Panc1 (cell line): ENCODE measurements at regions not wholly inside any gene's neighbourhood (a gene's known extent, or its start where the extent isn't known, plus 50 kb on each side); places are given as distances from the start of the nearest gene placed in this dataset.
"Not testable (repeated sequence)": the region's sequence is repeated elsewhere in the genome, so short reads cannot be mapped to it uniquely, and the experiment has no call there.

Source experiments
- ATAC-seq: fragments of 200-7000 bp; cut with Tn5 transposase; 2 replicates; pipeline ENCODE4 v1.9.1; 2020; ENCODE audit warnings: mild to moderate bottlenecking, moderate library complexity
- BruUV-seq: library from RNA; stranded (reverse); fragments of 400-500 nt; replicated peaks from 2 replicates; lab custom pipeline; 2021; lab: Mats Ljungman, UMichigan
- CTCF ChIA-PET: fragments of 300-600 bp; sonication (Branson Sonifier 250); formaldehyde crosslinking; loops from one replicate; lab custom pipeline; 2022; ENCODE audit warnings: antibody characterized with exemption; lab: Charles Lee
- POLR2A ChIA-PET: fragments of 300-600 bp; sonication (Branson Sonifier 250); formaldehyde crosslinking; loops from one replicate; lab custom pipeline; 2022; ENCODE audit warnings: antibody characterized with exemption; lab: Charles Lee
- DNase-seq: peaks from one replicate; pipeline ENCODE4 v3.0.0-alpha.2; 2010; ENCODE audit warnings: low read depth, low spot score
- H3K27ac ChIP-seq: 2 replicates; pipeline ENCODE4 v1.5.1; 2011; ENCODE audit warnings: mild to moderate bottlenecking, low read length, inconsistent platforms
- H3K27me3 ChIP-seq: fragments of 200-500 bp; sonication (Bioruptor generic); 2 replicates; pipeline ENCODE4 v1.6.0; 2014; ENCODE audit warnings: low read length, inconsistent platforms; ENCODE audit not compliant: control insufficient read depth, insufficient read depth
- H3K36me3 ChIP-seq: fragments of 200-500 bp; sonication (Bioruptor generic); 2 replicates; pipeline ENCODE4 v1.5.1; 2014; ENCODE audit warnings: inconsistent platforms, mild to moderate bottlenecking, low read length, moderate library complexity; ENCODE audit not compliant: control insufficient read depth, insufficient read depth
- H3K4me1 ChIP-seq: 2 replicates; pipeline ENCODE4 v1.5.1; 2011; ENCODE audit warnings: inconsistent platforms, mild to moderate bottlenecking, low read length, moderate library complexity; ENCODE audit not compliant: control insufficient read depth, insufficient read depth
- H3K4me3 ChIP-seq, 2 experiments: 2 replicates each; pipeline ENCODE4 v1.5.1; 2011 to 2012; ENCODE audit warnings: low read depth in 2 of 2, low read length in 2 of 2, mild to moderate bottlenecking in 2 of 2, inconsistent platforms in 1 of 2, moderate library complexity in 1 of 2
- H3K9me3 ChIP-seq: fragments of 200-500 bp; sonication (Bioruptor generic); 2 replicates; pipeline ENCODE4 v1.5.1; 2014; ENCODE audit warnings: low read depth, mild to moderate bottlenecking, inconsistent platforms, low read length, moderate library complexity; ENCODE audit not compliant: control insufficient read depth, insufficient read depth
- POLR2AphosphoS5 ChIP-seq: IDR thresholded peaks from 2 replicates; pipeline ENCODE4 v1.6.1; 2012; ENCODE audit warnings: mild to moderate bottlenecking, low read depth, low read length, moderate library complexity
- SIN3A ChIP-seq: IDR thresholded peaks from 2 replicates; pipeline ENCODE4 v1.6.1; 2012; ENCODE audit warnings: low read depth, mild to moderate bottlenecking, low read length, moderate library complexity, borderline replicate concordance; ENCODE audit not compliant: insufficient read depth
- TCF7L2 ChIP-seq: IDR thresholded peaks from 2 replicates; pipeline ENCODE4 v1.6.1; 2011; ENCODE audit warnings: mild to moderate bottlenecking, low read depth, low read length, inconsistent platforms
- in situ Hi-C: cut with HindIII; loops from 2 replicates; pipeline ENCODE4 v1.10.0; 2016; ENCODE audit warnings: low sequenced_read_pairs, low pct_unique_long_range_greater_than_20kb
- intact Hi-C: fragments of 100-400 bp; cut with micrococcal nuclease; formaldehyde crosslinking; loops from one replicate; pipeline ENCODE4 v1.10.0; 2022; ENCODE audit not compliant: unreplicated experiment
- TF ChIP-seq, protein P1 (sequence below): fragments of 450-650 bp; IDR thresholded peaks from 2 replicates; pipeline ENCODE4 v1.5.1; 2017; ENCODE audit warnings: mild to moderate bottlenecking
- TF ChIP-seq, protein P2 (sequence below), 2 experiments: IDR thresholded peaks; 2 replicates each; pipeline ENCODE4 v1.6.1; 2011 to 2012; ENCODE audit warnings: low read depth in 2 of 2, control low read depth in 1 of 2, low read length in 1 of 2, mild to moderate bottlenecking in 1 of 2, moderate library complexity in 1 of 2; ENCODE audit not compliant: insufficient read depth in 1 of 2

DNA sequence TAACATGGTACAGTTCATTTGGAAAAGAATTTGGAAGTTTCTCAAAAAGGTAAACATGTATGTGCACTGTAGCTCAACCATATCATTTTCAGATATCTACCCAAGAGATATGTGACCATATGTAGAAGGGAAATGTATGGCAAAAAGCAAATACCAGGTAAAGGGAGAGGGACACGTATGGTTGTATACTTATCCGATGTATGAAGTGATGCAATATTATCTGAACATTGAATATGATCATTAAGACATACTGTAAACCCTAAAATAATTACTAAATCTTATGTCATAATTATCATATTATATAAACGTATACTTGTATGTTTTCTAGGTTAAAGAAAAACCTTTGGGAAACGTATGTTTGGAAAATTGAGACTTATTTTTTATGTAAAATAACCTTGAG lies 367.5 kb upstream of the KCND2 start:
- H3K4me1 ChIP-seq = no peaks in the 10 kb centered on the region
- ATAC-seq = no peak
- no peaks in the 10 kb centered on the region for H3K36me3 ChIP-seq
- TF ChIP-seq, protein P1, sequence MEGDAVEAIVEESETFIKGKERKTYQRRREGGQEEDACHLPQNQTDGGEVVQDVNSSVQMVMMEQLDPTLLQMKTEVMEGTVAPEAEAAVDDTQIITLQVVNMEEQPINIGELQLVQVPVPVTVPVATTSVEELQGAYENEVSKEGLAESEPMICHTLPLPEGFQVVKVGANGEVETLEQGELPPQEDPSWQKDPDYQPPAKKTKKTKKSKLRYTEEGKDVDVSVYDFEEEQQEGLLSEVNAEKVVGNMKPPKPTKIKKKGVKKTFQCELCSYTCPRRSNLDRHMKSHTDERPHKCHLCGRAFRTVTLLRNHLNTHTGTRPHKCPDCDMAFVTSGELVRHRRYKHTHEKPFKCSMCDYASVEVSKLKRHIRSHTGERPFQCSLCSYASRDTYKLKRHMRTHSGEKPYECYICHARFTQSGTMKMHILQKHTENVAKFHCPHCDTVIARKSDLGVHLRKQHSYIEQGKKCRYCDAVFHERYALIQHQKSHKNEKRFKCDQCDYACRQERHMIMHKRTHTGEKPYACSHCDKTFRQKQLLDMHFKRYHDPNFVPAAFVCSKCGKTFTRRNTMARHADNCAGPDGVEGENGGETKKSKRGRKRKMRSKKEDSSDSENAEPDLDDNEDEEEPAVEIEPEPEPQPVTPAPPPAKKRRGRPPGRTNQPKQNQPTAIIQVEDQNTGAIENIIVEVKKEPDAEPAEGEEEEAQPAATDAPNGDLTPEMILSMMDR = no peak
- TF ChIP-seq SIN3A = no peak
- no peak for TF ChIP-seq TCF7L2
- TF ChIP-seq POLR2AphosphoS5 = no peak
- TF ChIP-seq, protein P2, sequence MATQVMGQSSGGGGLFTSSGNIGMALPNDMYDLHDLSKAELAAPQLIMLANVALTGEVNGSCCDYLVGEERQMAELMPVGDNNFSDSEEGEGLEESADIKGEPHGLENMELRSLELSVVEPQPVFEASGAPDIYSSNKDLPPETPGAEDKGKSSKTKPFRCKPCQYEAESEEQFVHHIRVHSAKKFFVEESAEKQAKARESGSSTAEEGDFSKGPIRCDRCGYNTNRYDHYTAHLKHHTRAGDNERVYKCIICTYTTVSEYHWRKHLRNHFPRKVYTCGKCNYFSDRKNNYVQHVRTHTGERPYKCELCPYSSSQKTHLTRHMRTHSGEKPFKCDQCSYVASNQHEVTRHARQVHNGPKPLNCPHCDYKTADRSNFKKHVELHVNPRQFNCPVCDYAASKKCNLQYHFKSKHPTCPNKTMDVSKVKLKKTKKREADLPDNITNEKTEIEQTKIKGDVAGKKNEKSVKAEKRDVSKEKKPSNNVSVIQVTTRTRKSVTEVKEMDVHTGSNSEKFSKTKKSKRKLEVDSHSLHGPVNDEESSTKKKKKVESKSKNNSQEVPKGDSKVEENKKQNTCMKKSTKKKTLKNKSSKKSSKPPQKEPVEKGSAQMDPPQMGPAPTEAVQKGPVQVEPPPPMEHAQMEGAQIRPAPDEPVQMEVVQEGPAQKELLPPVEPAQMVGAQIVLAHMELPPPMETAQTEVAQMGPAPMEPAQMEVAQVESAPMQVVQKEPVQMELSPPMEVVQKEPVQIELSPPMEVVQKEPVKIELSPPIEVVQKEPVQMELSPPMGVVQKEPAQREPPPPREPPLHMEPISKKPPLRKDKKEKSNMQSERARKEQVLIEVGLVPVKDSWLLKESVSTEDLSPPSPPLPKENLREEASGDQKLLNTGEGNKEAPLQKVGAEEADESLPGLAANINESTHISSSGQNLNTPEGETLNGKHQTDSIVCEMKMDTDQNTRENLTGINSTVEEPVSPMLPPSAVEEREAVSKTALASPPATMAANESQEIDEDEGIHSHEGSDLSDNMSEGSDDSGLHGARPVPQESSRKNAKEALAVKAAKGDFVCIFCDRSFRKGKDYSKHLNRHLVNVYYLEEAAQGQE (IDR thresholded peaks at IDR 0.05; ENCODE audit: insufficient read depth in 1 of 2, low read depth in 2 of 2, low read length in 1 of 2) = no peak
- no peak overlapping the region for H3K27ac ChIP-seq
- POLR2A ChIA-PET = no interaction called here
- in situ Hi-C loops (no loop called here), intact Hi-C loops (no loop called here)
- no peak overlapping the region for H3K4me3 ChIP-seq
- CTCF ChIA-PET = no interaction called here
- no peak for DNase-seq
- H3K27me3 ChIP-seq = no peaks in the 10 kb centered on the region
- no TSS peak for BruUV-seq
- H3K9me3 ChIP-seq = no peaks in the 10 kb centered on the region

DNA sequence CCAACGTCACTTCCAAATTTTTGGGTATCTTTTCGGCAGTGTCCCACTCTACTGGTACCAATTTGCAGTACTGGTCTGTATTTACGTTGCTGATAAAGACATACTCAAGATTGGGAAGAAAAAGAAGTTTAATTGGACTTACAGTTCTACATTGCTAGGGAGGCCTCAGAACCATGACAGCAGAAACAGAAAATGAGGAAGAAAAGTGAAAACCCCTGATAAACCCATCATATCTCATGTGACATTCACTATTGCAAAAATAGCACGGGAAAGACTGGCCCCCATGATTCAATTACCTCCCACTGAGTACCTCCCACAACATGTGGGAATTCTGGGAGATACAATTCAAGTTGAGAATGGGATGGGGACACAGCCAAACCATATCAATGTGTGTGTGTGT lies 364.0 kb upstream of the KCND2 start:
- Histone ChIP-seq H3K27ac (no peak overlapping the region), H3K4me1 (no peaks in the 10 kb centered on the region), H3K9me3 (no peaks in the 10 kb centered on the region), H3K27me3 (no peaks in the 10 kb centered on the region), H3K4me3 (no peak overlapping the region), H3K36me3 (no peaks in the 10 kb centered on the region)
- no peak for ATAC-seq
- no TSS peak for BruUV-seq
- intact Hi-C loops (no loop called here), in situ Hi-C loops (no loop called here)
- no peak for TF ChIP-seq SIN3A
- no peak for TF ChIP-seq POLR2AphosphoS5
- no peak for TF ChIP-seq TCF7L2
- TF ChIP-seq, protein P1 = no peak
- TF ChIP-seq, protein P2 (IDR thresholded peaks at IDR 0.05; ENCODE audit: insufficient read depth in 1 of 2, low read depth in 2 of 2, low read length in 1 of 2) = no peak
- ChIA-PET CTCF (no interaction called here), POLR2A (no interaction called here)
- DNase-seq = no peak

DNA sequence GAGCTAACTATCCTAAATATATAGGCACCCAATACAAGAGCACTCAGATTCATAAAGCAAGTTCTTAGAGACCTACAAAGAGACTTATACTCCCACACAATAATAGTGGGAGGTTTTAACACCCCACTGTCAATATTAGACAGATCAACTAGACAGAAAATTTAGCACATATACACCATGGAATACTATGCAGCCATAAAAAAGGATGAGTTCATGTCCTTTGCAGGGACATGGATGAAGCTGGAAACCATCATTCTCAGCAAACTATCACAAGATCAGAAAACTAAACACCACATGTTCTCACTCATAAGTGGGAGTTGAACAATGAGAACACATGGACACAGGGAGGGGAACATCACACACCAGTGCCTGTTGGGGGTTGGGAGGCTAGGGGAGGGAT lies 358.9 kb upstream of the KCND2 start:
- BruUV-seq, CTCF ChIA-PET: not testable (repeated sequence)

More for the DNA sequence above, 358.9 kb upstream of the KCND2 start:
- H3K4me3 ChIP-seq, DNase-seq, H3K27me3 ChIP-seq, H3K36me3 ChIP-seq, in situ Hi-C loops, ATAC-seq, intact Hi-C loops, H3K9me3 ChIP-seq, POLR2A ChIA-PET, H3K4me1 ChIP-seq, H3K27ac ChIP-seq: not testable (repeated sequence)
